IMR-90 (cell line): ENCODE measurements at regions not wholly inside any gene's neighbourhood (a gene's known extent, or its start where the extent isn't known, plus 50 kb on each side); places are given as distances from the start of the nearest gene placed in this dataset.

ENCODE experiments used
- ATAC-seq: fragments of 200-7000 bp; cut with Tn5 transposase; 2 replicates; pipeline ENCODE4 v1.9.1; 2020; ENCODE audit warnings: low read depth, mild to moderate bottlenecking, moderate library complexity
- BruUV-seq: library from RNA; stranded (reverse); fragments of 400-500 nt; replicated peaks from 2 replicates; lab custom pipeline; 2021; lab: Mats Ljungman, UMichigan
- CTCF ChIA-PET: fragments of 300-600 bp; formaldehyde crosslinking; extraction: SDS; loops from one replicate; lab custom pipeline; 2021; ENCODE audit warnings: antibody characterized with exemption; lab: Yijun Ruan, JAX
- POLR2A ChIA-PET: fragments of 300-600 bp; sonication (Branson Sonifier 250); formaldehyde crosslinking; loops from one replicate; lab custom pipeline; 2022; ENCODE audit warnings: antibody characterized with exemption; ENCODE audit not compliant: unreplicated experiment; lab: Charles Lee
- DNase-seq: peaks from one replicate; pipeline ENCODE4 v3.0.0; 2013
- H2AFZ ChIP-seq: replicated peaks from 2 replicates; pipeline ENCODE3; 2013; ENCODE audit warnings: low read length, mild to moderate bottlenecking; ENCODE audit not compliant: poor library complexity
- H2AK5ac ChIP-seq: 2 replicates; pipeline ENCODE4 v1.6.1; 2013; ENCODE audit warnings: low read depth, low read length, inconsistent platforms
- H2AK9ac ChIP-seq: replicated peaks from 2 replicates; pipeline ENCODE3; 2013; ENCODE audit warnings: mild to moderate bottlenecking, low read depth, low read length, moderate library complexity; ENCODE audit not compliant: poor library complexity
- H2BK120ac ChIP-seq: 2 replicates; pipeline ENCODE4 v1.6.1; 2013; ENCODE audit warnings: low read depth, low read length, inconsistent platforms
- H2BK15ac ChIP-seq: 3 replicates; pipeline ENCODE4 v1.6.1; 2013; ENCODE audit warnings: low read depth, low read length, inconsistent platforms
- H2BK20ac ChIP-seq: 2 replicates; pipeline ENCODE4 v1.6.1; 2013; ENCODE audit warnings: low read depth, mild to moderate bottlenecking, inconsistent platforms, low read length, moderate library complexity
- H2BK5ac ChIP-seq: 2 replicates; pipeline ENCODE4 v1.6.1; 2013; ENCODE audit warnings: mild to moderate bottlenecking, low read depth, low read length, inconsistent platforms; ENCODE audit not compliant: poor library complexity, severe bottlenecking
- H3K14ac ChIP-seq: replicated peaks from 2 replicates; pipeline ENCODE4 v1.6.1; 2013; ENCODE audit warnings: low read depth, low read length, inconsistent platforms
- H3K18ac ChIP-seq: 2 replicates; pipeline ENCODE4 v1.6.1; 2013; ENCODE audit warnings: low read depth, low read length, control low read depth
- H3K23ac ChIP-seq: 2 replicates; pipeline ENCODE4 v1.6.1; 2013; ENCODE audit warnings: low read depth, low read length, inconsistent platforms
- H3K27ac ChIP-seq: 2 replicates; pipeline ENCODE4 v1.5.1; 2013; ENCODE audit warnings: mild to moderate bottlenecking, control low read depth, low read length; ENCODE audit not compliant: insufficient read depth
- H3K27me3 ChIP-seq: 2 replicates; pipeline ENCODE4 v1.6.1; 2013; ENCODE audit warnings: low read length; ENCODE audit not compliant: control insufficient read depth, insufficient read depth
- H3K36me3 ChIP-seq: 2 replicates; pipeline ENCODE4 v1.6.1; 2013; ENCODE audit warnings: low read length, mixed read lengths; ENCODE audit not compliant: control insufficient read depth, insufficient read depth
- H3K4ac ChIP-seq: 2 replicates; pipeline ENCODE4 v1.6.1; 2013; ENCODE audit warnings: low read depth, low read length, inconsistent platforms
- H3K4me1 ChIP-seq: 2 replicates; pipeline ENCODE4 v1.6.1; 2013; ENCODE audit warnings: low read length, mixed read lengths; ENCODE audit not compliant: control insufficient read depth, insufficient read depth
- H3K4me2 ChIP-seq: 2 replicates; pipeline ENCODE4 v1.6.1; 2013; ENCODE audit warnings: low read depth, mild to moderate bottlenecking, control low read depth, low read length, moderate library complexity
- H3K4me3 ChIP-seq: 2 replicates; pipeline ENCODE4 v1.5.1; 2013; ENCODE audit warnings: low read depth, mild to moderate bottlenecking, control low read depth, low read length, moderate library complexity; ENCODE audit not compliant: insufficient read depth
- H3K56ac ChIP-seq: 2 replicates; pipeline ENCODE4 v1.6.1; 2013; ENCODE audit warnings: low read length, inconsistent platforms; ENCODE audit not compliant: insufficient read depth; ENCODE audit errors: extremely low read depth
- H3K79me1 ChIP-seq, 2 experiments: 2 replicates each; pipeline ENCODE4 v1.6.1; 2013; ENCODE audit warnings: low read length in 2 of 2, inconsistent platforms in 1 of 2, low read depth in 1 of 2
- H3K9ac ChIP-seq: 2 replicates; pipeline ENCODE4 v1.6.1; 2013; ENCODE audit warnings: low read depth, low read length, control low read depth
- H3K9me1 ChIP-seq: 2 replicates; pipeline ENCODE4 v1.6.1; 2013; ENCODE audit warnings: low read length, inconsistent platforms; ENCODE audit not compliant: insufficient read depth
- H3K9me3 ChIP-seq: 2 replicates; pipeline ENCODE4 v1.6.1; 2013; ENCODE audit warnings: low read length; ENCODE audit not compliant: control insufficient read depth, insufficient read depth
- H4K20me1 ChIP-seq: 2 replicates; pipeline ENCODE4 v1.6.1; 2013; ENCODE audit warnings: low read length, inconsistent platforms; ENCODE audit not compliant: insufficient read depth
- H4K5ac ChIP-seq: 2 replicates; pipeline ENCODE4 v1.6.1; 2013; ENCODE audit warnings: mild to moderate bottlenecking, low read depth, low read length, control low read depth
- H4K8ac ChIP-seq, 2 experiments: 2 replicates each; pipeline ENCODE4 v1.6.1; 2013; ENCODE audit warnings: low read depth in 2 of 2, low read length in 2 of 2, control low read depth in 1 of 2, inconsistent platforms in 1 of 2
- H4K91ac ChIP-seq: 2 replicates; pipeline ENCODE4 v1.6.1; 2013; ENCODE audit warnings: low read depth, low read length, inconsistent platforms; ENCODE audit not compliant: insufficient read depth
- BHLHE40 ChIP-seq: fragments of 150-350 bp; IDR thresholded peaks from 2 replicates; pipeline ENCODE4 v1.6.1; 2016; ENCODE audit warnings: mild to moderate bottlenecking, low read depth, low read length
- CEBPB ChIP-seq: IDR thresholded peaks from 2 replicates; pipeline ENCODE4 v1.6.1; 2012; ENCODE audit warnings: low read depth, low read length, improper control_type of control experiment
- CHD1 ChIP-seq: IDR thresholded peaks from 2 replicates; pipeline ENCODE4 v1.6.1; 2012; ENCODE audit warnings: low read depth, low read length, improper control_type of control experiment
- ELK1 ChIP-seq: fragments of 150-350 bp; IDR thresholded peaks from 2 replicates; pipeline ENCODE4 v1.6.1; 2016; ENCODE audit warnings: low read depth, mild to moderate bottlenecking, low read length, moderate library complexity, borderline replicate concordance
- FOS ChIP-seq: fragments of 150-350 bp; IDR thresholded peaks from 2 replicates; pipeline ENCODE4 v1.6.1; 2016; ENCODE audit warnings: low read depth, low read length
- MAFK ChIP-seq: IDR thresholded peaks from 2 replicates; pipeline ENCODE4 v1.6.1; 2012; ENCODE audit warnings: low read depth, low read length, improper control_type of control experiment
- MAZ ChIP-seq: IDR thresholded peaks from 2 replicates; pipeline ENCODE4 v1.6.1; 2012; ENCODE audit warnings: low read depth, mild to moderate bottlenecking, low read length, improper control_type of control experiment, moderate library complexity, borderline replicate concordance
- MXI1 ChIP-seq: IDR thresholded peaks from 2 replicates; pipeline ENCODE4 v1.6.1; 2012; ENCODE audit warnings: low read depth, mild to moderate bottlenecking, low read length, moderate library complexity, borderline replicate concordance
- NFE2L2 ChIP-seq: fragments of 150-350 bp; IDR thresholded peaks from 2 replicates; pipeline ENCODE4 v1.6.1; 2016; ENCODE audit warnings: low read depth, mild to moderate bottlenecking, low read length
- POLR2A ChIP-seq: IDR thresholded peaks from 2 replicates; pipeline ENCODE4 v1.6.1; 2012; ENCODE audit warnings: mild to moderate bottlenecking, low read depth, low read length
- RAD21 ChIP-seq: IDR thresholded peaks from 2 replicates; pipeline ENCODE4 v1.6.1; 2012; ENCODE audit warnings: low read length, improper control_type of control experiment
- RCOR1 ChIP-seq: IDR thresholded peaks from 2 replicates; pipeline ENCODE4 v1.6.1; 2012; ENCODE audit warnings: mild to moderate bottlenecking, low read length, improper control_type of control experiment; ENCODE audit not compliant: insufficient replicate concordance
- RFX5 ChIP-seq: IDR thresholded peaks from 2 replicates; pipeline ENCODE4 v1.8.0; 2012; ENCODE audit warnings: low read depth, mild to moderate bottlenecking, low read length, moderate library complexity
- SMC3 ChIP-seq: fragments of 150-350 bp; IDR thresholded peaks from 2 replicates; pipeline ENCODE4 v1.6.1; 2016; ENCODE audit warnings: low read depth, mild to moderate bottlenecking, antibody characterized with exemption, low read length, moderate library complexity
- USF2 ChIP-seq: fragments of 150-350 bp; IDR thresholded peaks from 2 replicates; pipeline ENCODE4 v1.6.1; 2017; ENCODE audit warnings: mild to moderate bottlenecking, antibody characterized with exemption, low read length, low read depth
- WGBS, 2 experiments: methylation state at CpG; one replicate each; pipeline versions ENCODE4 v1.1.5 to v1.1.7; 2013; ENCODE audit warnings: missing lambda C conversion rate in 2 of 2; ENCODE audit not compliant: insufficient read length in 1 of 2; ENCODE audit errors: extremely low coverage in 2 of 2; 5-methylcytosine and 5-hydroxymethylcytosine counted together
- dilution Hi-C: fragments of 300-500 bp; cut with HindIII; formaldehyde crosslinking; loops from one replicate; pipeline ENCODE4 v1.14.3; 2018; ENCODE audit warnings: low sequenced_read_pairs; ENCODE audit not compliant: unreplicated experiment
- in situ Hi-C: fragments of 300-500 bp; cut with MboI; formaldehyde crosslinking; loops from 3 replicates; pipeline ENCODE4 v1.14.3; 2019; ENCODE audit warnings: low sequenced_read_pairs, inconsistent platforms, mixed read lengths
- intact Hi-C: fragments of 100-400 bp; cut with micrococcal nuclease; formaldehyde crosslinking; loops from 2 replicates; pipeline ENCODE4 v1.10.0; 2022
- TF ChIP-seq, protein P1 (sequence below): conservative IDR thresholded peaks from 2 replicates; pipeline ENCODE4 v1.5.1; 2012; ENCODE audit warnings: mild to moderate bottlenecking, low read depth, low read length, improper control_type of control experiment

- TF ChIP-seq CEBPB (no peak), NFE2L2 (no peak), RFX5 (no peak), BHLHE40 (no peak), ELK1 (no peak), RCOR1 (no peak), RAD21 (no peak), MAFK (no peak), MXI1 (no peak), USF2 (no peak), SMC3 (no peak), MAZ (no peak), CHD1 (no peak), FOS (no peak), POLR2A (no peak)
- TF ChIP-seq, protein P1, sequence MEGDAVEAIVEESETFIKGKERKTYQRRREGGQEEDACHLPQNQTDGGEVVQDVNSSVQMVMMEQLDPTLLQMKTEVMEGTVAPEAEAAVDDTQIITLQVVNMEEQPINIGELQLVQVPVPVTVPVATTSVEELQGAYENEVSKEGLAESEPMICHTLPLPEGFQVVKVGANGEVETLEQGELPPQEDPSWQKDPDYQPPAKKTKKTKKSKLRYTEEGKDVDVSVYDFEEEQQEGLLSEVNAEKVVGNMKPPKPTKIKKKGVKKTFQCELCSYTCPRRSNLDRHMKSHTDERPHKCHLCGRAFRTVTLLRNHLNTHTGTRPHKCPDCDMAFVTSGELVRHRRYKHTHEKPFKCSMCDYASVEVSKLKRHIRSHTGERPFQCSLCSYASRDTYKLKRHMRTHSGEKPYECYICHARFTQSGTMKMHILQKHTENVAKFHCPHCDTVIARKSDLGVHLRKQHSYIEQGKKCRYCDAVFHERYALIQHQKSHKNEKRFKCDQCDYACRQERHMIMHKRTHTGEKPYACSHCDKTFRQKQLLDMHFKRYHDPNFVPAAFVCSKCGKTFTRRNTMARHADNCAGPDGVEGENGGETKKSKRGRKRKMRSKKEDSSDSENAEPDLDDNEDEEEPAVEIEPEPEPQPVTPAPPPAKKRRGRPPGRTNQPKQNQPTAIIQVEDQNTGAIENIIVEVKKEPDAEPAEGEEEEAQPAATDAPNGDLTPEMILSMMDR, result no peak
- no peak overlapping the region for H2BK15ac ChIP-seq
- H3K4ac ChIP-seq, result no peak overlapping the region
- H4K20me1 ChIP-seq, result no peaks in the 10 kb centered on the region
- H3K18ac ChIP-seq, result no peak overlapping the region
- H3K9ac ChIP-seq, result no peak overlapping the region
- ATAC-seq (no peak), DNase-seq (no peak)
- ChIA-PET CTCF (no interaction called here), POLR2A (no interaction called here)
- no peak overlapping the region for H2AK9ac ChIP-seq
- no peaks in the 10 kb centered on the region for H3K9me1 ChIP-seq
- H3K79me1 ChIP-seq, result no peaks in the 10 kb centered on the region
- H3K9me3 ChIP-seq, result peaks cover 50% of the 10 kb centered on the region
- H2BK120ac ChIP-seq, result no peak overlapping the region
- no peaks in the 10 kb centered on the region for H3K27me3 ChIP-seq
- dilution Hi-C loops (no loop called here), in situ Hi-C loops (no loop called here), intact Hi-C loops (no loop called here)
- no peaks in the 10 kb centered on the region for H3K36me3 ChIP-seq
- H2BK5ac ChIP-seq, result no peak overlapping the region
- H2BK20ac ChIP-seq, result no peak overlapping the region
- H3K23ac ChIP-seq, result no peak overlapping the region
- no peak overlapping the region for H3K56ac ChIP-seq
- H2AFZ ChIP-seq, result no peak overlapping the region
- H4K8ac ChIP-seq, result no peak overlapping the region
- no peak overlapping the region for H4K91ac ChIP-seq
- 53% methylated on average over 3 of the region's 7 CpGs; no CpG with 5 or more reads in 1 of the 2 experiments for WGBS, 2 experiments
- no peak overlapping the region for H3K4me3 ChIP-seq
- H3K4me1 ChIP-seq, result no peaks in the 10 kb centered on the region
- H3K4me2 ChIP-seq, result no peak overlapping the region
- no peak overlapping the region for H4K5ac ChIP-seq
- no peak overlapping the region for H2AK5ac ChIP-seq
- no TSS peak for BruUV-seq
- no peak overlapping the region for H3K27ac ChIP-seq
- H3K14ac ChIP-seq, result no peak overlapping the region
Observed at GRCh38 chr18:78510091-78510490, 469.5 kb upstream of the SALL3 start.
